Germinal center (tissue), 1 donor: ENCODE measurements at regions not wholly inside any gene's neighbourhood (a gene's known extent, or its start where the extent isn't known, plus 50 kb on each side); places are given as distances from the start of the nearest gene placed in this dataset.

Experiments
- DNase-seq: peaks from one replicate; pipeline ENCODE4 v3.0.0; 2012; ENCODE audit warnings: mixed read lengths, low spot score

- DNase-seq = no peak
Observed at GRCh38 chr12:86675197-86675596, 419.0 kb upstream of the MGAT4C start.

- DNase-seq = no peak
Observed at GRCh38 chr12:86670986-86671385, 414.8 kb upstream of the MGAT4C start.

GRCh38 chr12:86669010-86669409, 412.8 kb upstream of the MGAT4C start:
- no peak for DNase-seq

- DNase-seq = no peak
Observed at GRCh38 chr12:86666316-86666715, 410.1 kb upstream of the MGAT4C start.

- DNase-seq = no peak
Observed at GRCh38 chr12:86663716-86664115, 407.5 kb upstream of the MGAT4C start.

- no peak for DNase-seq
Observed at GRCh38 chr12:86663173-86663572, 407.0 kb upstream of the MGAT4C start.

- no peak for DNase-seq
Observed at GRCh38 chr12:86662464-86662863, 406.3 kb upstream of the MGAT4C start.

GRCh38 chr12:86660488-86661147, 404.4 kb upstream of the MGAT4C start:
- DNase-seq = no peak

GRCh38 chr12:86659985-86660384, 403.8 kb upstream of the MGAT4C start:
- DNase-seq = no peak

GRCh38 chr12:86658303-86658702, 402.1 kb upstream of the MGAT4C start:
- no peak for DNase-seq

GRCh38 chr12:86647800-86648199, 391.6 kb upstream of the MGAT4C start:
- no peak for DNase-seq

GRCh38 chr12:86634456-86635410, 378.5 kb upstream of the MGAT4C start:
- no peak for DNase-seq

GRCh38 chr12:86627001-86627400, 370.8 kb upstream of the MGAT4C start:
- no peak for DNase-seq

GRCh38 chr12:86623267-86623666, 367.1 kb upstream of the MGAT4C start:
- DNase-seq = no peak

- DNase-seq = no peak
Observed at GRCh38 chr12:86621957-86622356, 365.8 kb upstream of the MGAT4C start.

GRCh38 chr12:86613311-86613710, 357.1 kb upstream of the MGAT4C start:
- no peak for DNase-seq

- DNase-seq = no peak
Observed at GRCh38 chr12:86608638-86609037, 352.4 kb upstream of the MGAT4C start.

- DNase-seq = no peak
Observed at GRCh38 chr12:86601550-86602308, 345.5 kb upstream of the MGAT4C start.

GRCh38 chr12:86600664-86601231, 344.6 kb upstream of the MGAT4C start:
- DNase-seq = no peak

- no peak for DNase-seq
Observed at GRCh38 chr12:86597431-86597830, 341.2 kb upstream of the MGAT4C start.

GRCh38 chr12:86590296-86590695, 334.1 kb upstream of the MGAT4C start:
- no peak for DNase-seq

- no peak for DNase-seq
Observed at GRCh38 chr12:86574143-86574542, 318.0 kb upstream of the MGAT4C start.
